Common myeloid progenitor, CD34-positive (primary cell): ENCODE measurements at regions not wholly inside any gene's neighbourhood (a gene's known extent, or its start where the extent isn't known, plus 50 kb on each side); places are given as distances from the start of the nearest gene placed in this dataset.

Experiments
- CTCF ChIA-PET: fragments of 350-600 bp; sonication (Branson Sonifier 250); formaldehyde crosslinking; loops from one replicate; lab custom pipeline; 2021; ENCODE audit warnings: antibody characterized with exemption; lab: Charles Lee
- POLR2A ChIA-PET: fragments of 350-600 bp; sonication (Branson Sonifier 250); formaldehyde crosslinking; loops from one replicate; lab custom pipeline; 2021; ENCODE audit warnings: antibody characterized with exemption; lab: Charles Lee
- DNase-seq, 3 donors: peaks; one replicate each; pipeline versions ENCODE4 v3.0.0 to v3.0.0-alpha.2; 2013
- H3K27ac ChIP-seq, 2 experiments: 1 replicate in 1 of 2; 2 replicates in 1 of 2; pipeline ENCODE4 v1.7.0; 2013; ENCODE audit warnings: inconsistent platforms in 2 of 2, low read length in 2 of 2, mild to moderate bottlenecking in 2 of 2, low read depth in 1 of 2, moderate library complexity in 1 of 2; ENCODE audit not compliant: severe bottlenecking in 2 of 2, insufficient read depth in 1 of 2, poor library complexity in 1 of 2
- H3K27me3 ChIP-seq, 5 experiments: replicated peaks in 2 of 5; 1 replicate in 3 of 5; 2 replicates in 2 of 5; pipeline versions ENCODE4 v1.6.1 to v1.7.0; 2013; ENCODE audit warnings: low read length in 4 of 5, mild to moderate bottlenecking in 2 of 5, moderate library complexity in 2 of 5, inconsistent platforms in 1 of 5; ENCODE audit not compliant: insufficient read depth in 5 of 5, control insufficient read depth in 4 of 5
- H3K36me3 ChIP-seq, 4 experiments: 1 replicate in 2 of 4; 2 replicates in 2 of 4; pipeline versions ENCODE4 v1.6.1 to v1.7.0; 2013; ENCODE audit warnings: low read length in 3 of 4, control low read depth in 1 of 4, mild to moderate bottlenecking in 1 of 4; ENCODE audit not compliant: control insufficient read depth in 4 of 4, insufficient read depth in 4 of 4
- H3K4me1 ChIP-seq, 4 experiments: 1 replicate in 3 of 4; 2 replicates in 1 of 4; pipeline versions ENCODE4 v1.6.1 to v1.7.1; 2013; ENCODE audit warnings: low read length in 3 of 4, mild to moderate bottlenecking in 3 of 4, control low read depth in 1 of 4, inconsistent platforms in 1 of 4, moderate library complexity in 1 of 4; ENCODE audit not compliant: control insufficient read depth in 4 of 4, insufficient read depth in 4 of 4; ENCODE audit errors: control extremely low read depth in 1 of 4
- H3K4me3 ChIP-seq, 7 experiments: 1 replicate in 4 of 7; 2 replicates in 3 of 7; pipeline versions ENCODE4 v1.5.1 to v1.7.0; 2013; ENCODE audit warnings: mild to moderate bottlenecking in 7 of 7, low read length in 6 of 7, moderate library complexity in 6 of 7, inconsistent platforms in 2 of 7, low read depth in 2 of 7, control low read depth in 1 of 7; ENCODE audit not compliant: insufficient read depth in 4 of 7, control insufficient read depth in 1 of 7; ENCODE audit errors: extremely low read depth in 1 of 7
- H3K9me3 ChIP-seq, 5 experiments: 1 replicate in 4 of 5; 2 replicates in 1 of 5; pipeline versions ENCODE4 v1.6.1 to v1.7.1; 2013; ENCODE audit warnings: low read length in 4 of 5, mild to moderate bottlenecking in 2 of 5, inconsistent platforms in 1 of 5, low read depth in 1 of 5, moderate library complexity in 1 of 5; ENCODE audit not compliant: control insufficient read depth in 4 of 5, insufficient read depth in 2 of 5; ENCODE audit errors: control extremely low read depth in 1 of 5
- WGBS: methylation state at CpG from one replicate; pipeline ENCODE4 v1.1.5; 2013; ENCODE audit not compliant: insufficient coverage; 5-methylcytosine and 5-hydroxymethylcytosine counted together

DNA sequence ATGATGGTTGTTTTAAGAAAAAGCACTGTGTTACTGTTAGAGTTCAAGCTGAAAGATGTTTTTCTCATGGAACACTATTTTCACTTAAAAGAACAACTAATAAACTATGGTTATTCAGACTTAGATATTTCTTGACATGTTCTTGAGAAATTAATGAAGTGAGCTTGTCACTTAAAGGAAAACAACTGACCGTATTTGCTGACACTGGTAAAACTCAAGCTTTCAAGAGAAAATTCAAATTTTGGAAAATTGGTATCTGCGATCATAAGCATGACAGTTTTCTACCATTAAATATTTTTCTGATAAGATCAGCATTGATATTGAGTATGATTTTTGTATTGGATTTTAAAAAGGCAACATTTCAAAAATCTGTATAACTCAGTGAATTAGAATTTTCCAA lies 549.5 kb upstream of the ACTRT1 start:
- Histone ChIP-seq H3K4me3 (no peak overlapping the region), H3K9me3 (no peaks in the 10 kb centered on the region), H3K4me1 (no peaks in the 10 kb centered on the region), H3K27me3 (no peaks in the 10 kb centered on the region), H3K27ac (no peak overlapping the region), H3K36me3 (no peaks in the 10 kb centered on the region)
- no CpG with 5 or more reads among the region's 2 CpGs for WGBS
- no peak for DNase-seq
- POLR2A ChIA-PET: no interaction called here
- CTCF ChIA-PET: no interaction called here

DNA sequence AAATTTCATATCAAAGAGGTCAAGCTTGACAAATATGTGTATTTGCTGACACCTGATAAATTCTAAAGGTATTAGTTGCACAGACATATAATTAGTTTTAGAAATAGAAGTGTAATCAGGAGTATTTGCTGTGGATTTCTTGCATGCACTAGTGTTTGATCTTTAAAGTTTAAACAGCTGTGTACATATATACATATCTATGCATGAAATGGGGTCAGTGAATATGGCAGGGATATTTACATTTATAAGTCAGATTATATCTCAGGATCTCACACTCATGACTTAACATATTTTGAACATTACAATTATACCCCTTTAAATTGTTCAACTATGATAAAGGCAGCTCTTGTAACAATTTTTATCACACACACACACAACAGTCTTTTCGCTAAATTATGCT lies 547.4 kb upstream of the ACTRT1 start:
- ChIA-PET CTCF (no interaction called here), POLR2A (no interaction called here)
- Histone ChIP-seq H3K27me3 (no peaks in the 10 kb centered on the region), H3K36me3 (no peaks in the 10 kb centered on the region), H3K4me1 (no peaks in the 10 kb centered on the region), H3K9me3 (peaks cover 0 to 4% (median 0%) of the 10 kb centered on the region in 5 experiments), H3K4me3 (no peak overlapping the region), H3K27ac (no peak overlapping the region)
- 100% methylated on average over 1 of the region's 1 CpG for WGBS
- no peak for DNase-seq

DNA sequence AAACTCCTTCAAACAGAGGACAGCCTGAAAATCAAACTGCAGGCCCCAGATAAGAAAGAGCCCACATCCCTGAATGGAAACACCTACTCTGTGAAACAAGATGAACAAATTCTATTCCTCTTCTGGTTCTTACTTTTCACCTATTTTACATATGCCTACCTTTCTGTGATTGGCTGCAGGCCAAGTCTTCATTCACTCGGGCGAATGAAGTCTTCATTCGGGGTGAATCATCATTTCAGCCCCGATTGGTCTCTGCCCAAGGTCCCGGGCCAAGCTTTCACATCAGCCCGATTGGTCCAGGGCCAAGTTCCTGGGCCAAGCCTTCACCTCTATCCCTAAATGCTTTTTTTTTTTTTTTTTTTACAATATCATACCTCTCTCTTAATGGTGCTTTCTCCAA lies 529.8 kb upstream of the ACTRT1 start:
- no peaks in the 10 kb centered on the region for H3K4me1 ChIP-seq
- no peaks in the 10 kb centered on the region for H3K36me3 ChIP-seq
- WGBS: 88% methylated on average over 6 of the region's 6 CpGs
- POLR2A ChIA-PET: no interaction called here
- no peaks in the 10 kb centered on the region for H3K27me3 ChIP-seq
- H3K4me3 ChIP-seq: no peak overlapping the region
- CTCF ChIA-PET: no interaction called here
- no peak overlapping the region for H3K27ac ChIP-seq
- DNase-seq: no peak
- no peaks in the 10 kb centered on the region for H3K9me3 ChIP-seq

DNA sequence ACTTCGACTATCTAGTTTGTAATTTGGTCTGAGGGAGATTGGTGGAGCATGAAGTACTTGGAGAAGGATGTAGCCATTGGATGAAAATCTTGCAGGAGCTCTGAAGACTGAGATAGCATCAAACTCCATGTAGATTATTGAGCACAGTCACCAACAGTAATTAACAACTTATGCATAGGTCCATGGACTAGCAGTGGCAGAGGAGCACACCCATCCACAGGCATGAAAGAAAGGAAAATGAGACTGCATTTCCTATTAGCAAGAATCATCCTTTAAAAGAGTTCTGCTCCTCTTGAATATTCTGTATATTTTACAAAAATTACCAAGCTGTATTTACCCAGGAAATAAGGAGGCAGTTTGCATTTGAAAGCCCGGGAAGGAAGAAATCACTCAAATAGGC lies 529.4 kb upstream of the ACTRT1 start:
- DNase-seq: no peak
- H3K4me1 ChIP-seq: no peaks in the 10 kb centered on the region
- H3K4me3 ChIP-seq: no peak overlapping the region
- H3K27ac ChIP-seq: no peak overlapping the region
- ChIA-PET POLR2A (no interaction called here), CTCF (no interaction called here)
- WGBS: 67% methylated on average over 1 of the region's 2 CpGs
- H3K27me3 ChIP-seq: no peaks in the 10 kb centered on the region
- H3K9me3 ChIP-seq: no peaks in the 10 kb centered on the region
- no peaks in the 10 kb centered on the region for H3K36me3 ChIP-seq

DNA sequence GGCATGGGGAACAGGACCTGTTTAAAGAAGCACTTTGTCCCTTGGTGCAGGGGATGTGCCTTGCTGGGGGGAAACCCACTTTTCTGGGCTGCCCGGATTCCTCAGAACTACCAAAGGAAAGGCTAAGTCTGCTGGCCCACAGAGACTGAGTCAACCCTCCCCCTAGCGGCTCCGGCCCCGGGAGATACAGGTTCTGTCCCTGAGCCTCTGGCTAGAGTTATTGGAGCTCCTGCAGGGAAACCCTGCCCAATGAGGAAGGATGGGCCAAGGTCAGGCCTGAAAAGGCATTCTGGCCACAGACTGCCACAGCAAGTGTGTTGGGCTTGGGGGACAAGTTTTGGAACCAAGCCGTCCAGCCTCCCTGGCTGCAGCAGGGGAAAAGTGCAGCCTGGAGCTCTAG lies 490.9 kb upstream of the ACTRT1 start:
- WGBS: 98% methylated on average over 4 of the region's 5 CpGs

DNA sequence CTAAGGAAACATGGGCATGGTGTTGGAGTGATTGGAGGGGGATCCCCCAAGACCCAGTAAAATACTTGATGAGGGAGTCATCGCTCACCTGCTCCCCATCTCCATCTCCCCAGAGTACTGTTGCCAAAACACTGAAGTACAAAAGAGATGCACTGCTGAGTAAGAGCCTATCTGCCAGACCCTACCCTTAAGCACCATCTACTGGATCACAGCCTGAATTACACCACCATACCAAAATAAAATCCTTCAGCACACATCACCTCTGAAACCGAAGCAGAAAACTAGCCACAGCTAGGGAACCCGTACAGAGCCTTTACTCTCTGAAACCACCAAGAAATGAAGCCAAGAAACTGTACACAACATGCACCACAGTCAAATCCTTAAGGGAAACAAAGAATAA lies 466.3 kb upstream of the ACTRT1 start:
- DNase-seq: peak; percentile 4 to 49 (median 33)
- Histone ChIP-seq H3K27ac (no peak overlapping the region), H3K36me3 (no peaks in the 10 kb centered on the region), H3K9me3 (no peaks in the 10 kb centered on the region), H3K4me3 (no peak overlapping the region), H3K27me3 (no peaks in the 10 kb centered on the region), H3K4me1 (no peaks in the 10 kb centered on the region)
- ChIA-PET CTCF (interaction anchor here (0.6 to 2.0 kb wide), 3 partner anchors 9 to 27 kb away, joined by 3 to 9 read pairs (median 4); no protein-coding TSS in a partner anchor), POLR2A (interaction anchor here (0.5 kb wide), 1 partner anchor 444 kb away, joined by 4 read pairs; no protein-coding TSS in a partner anchor)
- WGBS: 37% methylated on average over 2 of the region's 3 CpGs

More for the DNA sequence above, 490.9 kb upstream of the ACTRT1 start:
- Histone ChIP-seq H3K9me3 (no peaks in the 10 kb centered on the region), H3K4me3 (no peak overlapping the region), H3K27me3 (no peaks in the 10 kb centered on the region), H3K4me1 (no peaks in the 10 kb centered on the region), H3K36me3 (no peaks in the 10 kb centered on the region), H3K27ac (no peak overlapping the region)
- ChIA-PET POLR2A (no interaction called here), CTCF (no interaction called here)
- no peak for DNase-seq

DNA sequence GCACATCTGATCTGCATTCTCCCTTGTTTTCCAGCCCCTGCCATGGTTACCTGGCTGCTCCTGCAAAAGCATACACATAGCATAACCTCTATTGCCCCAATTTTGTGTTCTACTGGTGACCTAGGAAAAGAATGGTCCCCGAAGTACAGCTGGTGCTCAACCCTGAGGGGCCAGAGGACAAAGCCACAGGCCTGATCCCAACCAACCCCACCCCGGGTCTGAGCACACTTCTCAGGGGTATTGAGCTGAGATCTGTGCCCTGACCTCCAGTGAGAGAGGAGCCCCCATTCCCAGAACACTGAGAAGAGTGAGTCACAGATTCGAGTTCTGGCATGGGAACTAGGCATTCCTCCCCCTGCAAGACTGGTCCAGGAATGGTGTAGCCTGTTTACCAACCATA lies 465.5 kb upstream of the ACTRT1 start:
- H3K27me3 ChIP-seq: no peaks in the 10 kb centered on the region
- H3K27ac ChIP-seq: no peak overlapping the region
- no peaks in the 10 kb centered on the region for H3K9me3 ChIP-seq
- WGBS: 100% methylated on average over 1 of the region's 3 CpGs
- no peak for DNase-seq
- POLR2A ChIA-PET: no interaction called here
- no peak overlapping the region for H3K4me3 ChIP-seq
- CTCF ChIA-PET: interaction anchor here (0.8 kb wide), 1 partner anchor 27 kb away, joined by 4 read pairs; no protein-coding TSS in a partner anchor
- H3K4me1 ChIP-seq: no peaks in the 10 kb centered on the region
- H3K36me3 ChIP-seq: no peaks in the 10 kb centered on the region
